GM21390 (cell line): ENCODE measurements at regions not wholly inside any gene's neighbourhood (a gene's known extent, or its start where the extent isn't known, plus 50 kb on each side); places are given as distances from the start of the nearest gene placed in this dataset.

Experiments
- ATAC-seq: cut with Tn5 transposase; IDR thresholded peaks from one replicate; pipeline ENCODE4 v1.9.1; 2021; ENCODE audit not compliant: unreplicated experiment

DNA sequence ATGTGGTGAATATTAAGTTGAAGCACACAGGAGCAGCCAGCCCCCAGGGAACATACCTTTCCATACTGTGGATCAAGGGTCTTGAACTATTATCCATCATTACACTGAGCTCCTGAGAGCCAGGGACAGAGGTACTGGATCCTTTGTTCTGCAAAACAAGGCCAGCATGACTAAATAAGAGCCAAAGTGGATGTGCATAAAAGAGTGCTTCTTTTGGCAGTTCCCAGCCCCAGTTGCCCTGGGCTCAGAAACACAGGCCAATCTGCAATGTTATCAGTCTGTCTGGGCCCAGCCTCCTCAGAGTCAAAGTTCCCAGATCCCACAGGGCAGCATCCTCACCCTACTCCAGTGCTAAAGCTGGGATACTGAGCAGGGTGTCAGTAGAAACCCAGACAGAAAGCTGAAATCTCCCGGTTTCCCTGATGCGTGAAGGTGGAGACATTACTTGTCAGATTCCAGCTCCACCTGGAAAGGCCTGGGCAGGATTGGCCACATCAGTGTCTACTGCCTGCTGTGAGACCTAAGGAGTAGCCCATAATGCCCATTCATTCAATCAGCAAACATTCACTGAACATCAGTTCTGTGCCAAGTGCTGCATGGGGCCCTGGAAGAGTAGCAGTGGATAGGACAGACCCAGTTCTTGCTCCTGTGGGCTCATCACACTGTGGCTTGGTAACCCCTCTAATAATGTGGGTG lies 342.7 kb downstream of the CXCL12 start:
- ATAC-seq: no peak

DNA sequence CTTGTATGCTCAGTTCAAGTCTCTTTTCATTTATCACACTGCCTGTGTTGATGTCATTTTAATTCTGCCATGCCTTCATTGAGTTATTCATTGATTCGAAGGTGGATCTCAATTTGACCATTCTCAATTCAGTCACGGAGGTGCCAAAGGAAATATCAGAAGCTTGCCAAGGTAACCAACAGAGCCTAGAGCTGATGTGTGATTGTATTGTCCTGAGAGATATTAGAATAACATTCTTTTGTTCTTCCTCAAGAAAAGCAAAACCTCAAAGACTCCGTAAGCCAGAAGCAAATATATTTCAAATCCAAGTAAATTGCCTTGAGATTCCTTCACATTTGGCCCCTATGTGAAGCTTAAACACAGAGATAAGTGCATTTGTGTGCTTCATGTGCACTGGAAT lies 345.3 kb downstream of the CXCL12 start:
- no peak for ATAC-seq

DNA sequence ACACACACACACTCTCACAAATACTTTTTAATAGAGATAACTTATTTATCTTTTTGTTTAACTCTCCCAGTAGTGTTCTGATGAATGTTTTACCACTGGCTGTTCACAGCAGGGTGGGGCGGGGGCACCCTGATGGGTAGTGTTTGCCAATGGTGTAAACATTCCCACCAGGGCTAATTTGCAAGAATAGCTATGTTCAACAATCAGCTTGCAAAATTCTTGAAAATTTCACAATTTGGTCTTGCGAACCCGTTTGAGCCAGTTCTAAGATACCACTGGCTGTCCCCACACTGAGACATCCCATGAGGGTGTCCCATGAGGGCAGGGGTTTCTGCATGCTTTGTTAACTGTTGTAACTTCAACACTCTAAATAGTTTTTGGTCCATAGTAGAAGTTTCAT lies 348.5 kb downstream of the CXCL12 start:
- ATAC-seq: no peak

DNA sequence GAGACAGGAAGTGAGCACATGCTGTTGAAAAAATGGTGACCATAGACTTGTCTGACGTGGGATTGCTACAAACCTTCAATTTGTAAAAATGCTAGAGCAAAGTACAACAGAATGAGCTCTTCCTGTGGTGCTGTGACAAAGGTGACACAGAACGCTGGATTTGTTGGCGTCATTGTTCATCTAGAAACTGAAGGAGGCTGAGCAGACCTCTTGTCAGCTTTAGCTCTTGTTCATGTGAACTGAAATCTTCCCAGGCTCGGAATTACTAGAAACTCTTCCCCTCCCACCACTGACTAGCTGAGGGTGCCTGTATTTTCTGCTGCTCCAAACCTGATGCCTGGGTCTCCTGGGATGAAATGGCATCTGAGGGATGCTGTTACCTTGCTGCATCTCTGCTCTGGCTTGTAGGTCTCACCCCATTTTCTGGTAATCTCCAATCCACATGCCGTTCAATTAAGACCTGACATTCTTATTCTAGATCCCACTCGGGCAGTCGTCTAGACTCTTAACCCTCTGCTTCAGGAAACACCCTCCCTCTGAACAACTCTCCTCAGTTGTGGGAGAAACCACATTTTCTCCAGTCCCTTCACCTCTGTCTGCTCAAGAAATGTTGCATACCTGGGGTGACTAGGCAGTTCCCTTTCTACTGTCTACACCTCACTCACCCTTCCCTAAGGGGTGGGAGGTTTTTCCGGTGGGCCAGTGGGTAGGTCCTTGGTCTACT lies 349.3 kb downstream of the CXCL12 start:
- no peak for ATAC-seq

DNA sequence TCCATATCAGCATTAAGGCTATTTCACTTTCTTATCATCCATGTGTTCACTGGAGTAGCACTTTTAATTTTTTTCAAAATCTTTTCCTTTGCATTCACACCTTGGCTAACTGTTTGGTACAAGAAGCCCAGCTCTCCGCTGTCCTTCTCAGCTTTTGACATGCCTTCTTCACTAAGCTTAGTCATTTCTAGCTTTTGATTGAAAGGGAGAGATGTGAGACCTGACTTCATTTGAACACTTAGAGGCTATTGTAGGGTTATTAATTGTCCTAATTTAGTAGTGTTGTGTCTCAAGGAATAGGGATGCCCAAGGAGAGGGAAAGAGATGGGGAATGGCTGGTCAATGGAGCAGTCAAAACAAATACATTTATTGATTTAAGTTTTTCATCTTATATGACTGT lies 350.0 kb downstream of the CXCL12 start:
- ATAC-seq: no peak

DNA sequence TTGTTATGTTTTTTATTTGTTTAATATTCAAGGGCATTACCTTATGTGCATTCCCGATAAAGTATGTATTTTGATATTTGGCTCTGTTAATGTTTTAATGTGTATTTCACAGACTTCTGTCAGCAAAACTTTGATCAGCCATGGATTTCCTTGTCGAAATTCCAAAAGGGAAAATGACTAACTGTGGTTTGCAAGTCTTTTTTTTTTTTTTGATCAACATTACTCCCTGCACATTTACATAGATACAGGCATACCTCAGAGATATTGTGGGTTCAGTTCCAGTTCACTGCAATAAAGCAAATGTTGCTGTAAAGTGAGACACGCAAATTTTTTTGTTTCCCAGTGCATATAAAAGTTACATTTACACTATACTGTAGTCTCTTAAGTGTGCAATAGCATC lies 351.9 kb downstream of the CXCL12 start:
- no peak for ATAC-seq

DNA sequence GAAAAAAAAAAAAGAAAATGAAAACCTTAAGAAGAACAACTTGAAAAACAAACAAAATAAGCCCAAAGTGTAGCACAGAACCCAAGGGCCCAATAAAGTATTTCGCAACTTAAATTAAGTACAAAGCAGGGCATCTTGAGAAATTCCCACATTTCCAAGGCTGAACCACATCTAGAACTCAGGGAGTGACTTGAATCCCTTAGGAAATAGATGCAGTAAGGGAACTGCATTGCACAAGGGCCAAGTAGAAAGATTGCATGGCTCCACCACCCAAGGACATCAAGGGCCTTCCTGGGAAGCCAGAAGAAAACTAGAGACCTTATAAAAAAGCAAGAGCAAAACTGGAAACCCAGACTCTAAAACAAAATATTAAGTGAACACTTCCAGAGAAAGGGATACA lies 352.7 kb downstream of the CXCL12 start:
- ATAC-seq: no peak

DNA sequence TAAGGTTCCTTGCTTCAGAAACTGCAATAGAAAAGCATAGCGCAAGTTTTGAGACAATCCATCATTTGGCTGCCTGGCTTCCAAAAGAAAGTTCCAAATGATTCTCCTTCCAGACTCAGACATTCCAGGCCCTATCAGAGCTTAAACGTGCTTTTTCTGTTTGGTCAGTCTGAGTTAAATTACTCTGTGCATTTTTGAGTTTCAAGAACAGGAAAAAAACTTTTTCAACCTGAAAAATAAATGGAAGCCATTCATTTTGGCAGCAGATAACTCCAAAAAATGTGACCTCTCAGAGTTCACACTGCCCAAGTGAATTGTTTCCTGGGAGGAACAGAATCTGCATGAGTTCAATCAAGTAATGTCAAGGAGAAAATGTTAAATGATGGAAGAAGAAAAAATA lies 354.2 kb downstream of the CXCL12 start:
- no peak for ATAC-seq

DNA sequence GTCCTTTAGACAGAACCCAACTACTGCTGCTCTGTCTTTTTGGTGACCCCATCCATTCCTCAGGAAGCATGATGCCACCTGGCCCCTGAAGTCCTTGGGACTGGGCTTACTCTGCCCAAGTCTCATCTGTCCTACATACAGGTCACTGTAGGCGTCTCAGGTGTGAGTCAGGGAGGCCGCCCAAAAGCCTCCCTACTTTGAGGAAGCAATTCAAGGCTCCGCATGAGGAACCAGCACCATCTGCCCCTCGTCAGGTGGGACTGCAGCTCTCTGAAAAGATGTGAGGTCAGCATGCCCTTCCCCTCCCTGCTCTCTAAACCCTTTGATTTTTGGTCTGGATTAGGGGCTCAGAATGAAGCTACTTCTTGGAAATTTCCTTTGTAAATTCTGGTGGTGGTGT lies 354.8 kb downstream of the CXCL12 start:
- peak; percentile 86 for ATAC-seq

DNA sequence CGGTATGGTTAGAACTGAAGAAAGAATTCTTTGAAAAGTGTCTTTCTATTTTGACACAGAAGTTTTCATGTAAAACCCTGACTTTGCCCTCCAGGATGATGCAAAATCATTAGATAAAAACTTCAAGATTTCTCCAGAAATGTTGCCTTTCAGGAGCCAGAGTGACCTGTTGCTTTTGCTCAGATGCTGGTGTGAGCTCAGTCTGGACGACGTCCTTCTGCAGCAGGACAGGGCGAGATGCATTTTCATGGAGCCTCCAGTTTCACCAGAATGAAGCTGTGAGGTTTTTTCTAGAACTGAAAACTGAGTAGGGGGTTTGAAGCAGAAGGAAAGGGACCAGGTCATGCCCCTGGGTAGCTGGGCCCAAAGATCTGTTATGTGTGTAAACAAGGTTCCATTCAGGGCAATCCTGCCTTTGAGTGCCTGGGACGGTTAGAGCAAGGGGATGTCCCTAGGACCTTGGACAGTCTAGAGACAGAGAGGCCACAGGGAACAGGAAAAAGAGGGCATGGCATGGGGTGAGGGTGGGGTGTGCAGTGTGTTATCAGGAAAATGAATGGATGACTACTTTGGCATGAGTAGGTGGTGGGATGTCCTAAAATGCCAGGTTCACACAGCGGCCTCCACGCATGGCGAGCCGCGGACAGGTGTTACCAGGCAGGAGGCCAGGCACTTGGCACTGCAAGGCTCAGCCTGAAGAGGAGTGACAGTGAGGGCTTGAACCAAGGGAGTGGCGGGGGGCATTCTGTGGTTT lies 356.3 kb downstream of the CXCL12 start:
- ATAC-seq: no peak

DNA sequence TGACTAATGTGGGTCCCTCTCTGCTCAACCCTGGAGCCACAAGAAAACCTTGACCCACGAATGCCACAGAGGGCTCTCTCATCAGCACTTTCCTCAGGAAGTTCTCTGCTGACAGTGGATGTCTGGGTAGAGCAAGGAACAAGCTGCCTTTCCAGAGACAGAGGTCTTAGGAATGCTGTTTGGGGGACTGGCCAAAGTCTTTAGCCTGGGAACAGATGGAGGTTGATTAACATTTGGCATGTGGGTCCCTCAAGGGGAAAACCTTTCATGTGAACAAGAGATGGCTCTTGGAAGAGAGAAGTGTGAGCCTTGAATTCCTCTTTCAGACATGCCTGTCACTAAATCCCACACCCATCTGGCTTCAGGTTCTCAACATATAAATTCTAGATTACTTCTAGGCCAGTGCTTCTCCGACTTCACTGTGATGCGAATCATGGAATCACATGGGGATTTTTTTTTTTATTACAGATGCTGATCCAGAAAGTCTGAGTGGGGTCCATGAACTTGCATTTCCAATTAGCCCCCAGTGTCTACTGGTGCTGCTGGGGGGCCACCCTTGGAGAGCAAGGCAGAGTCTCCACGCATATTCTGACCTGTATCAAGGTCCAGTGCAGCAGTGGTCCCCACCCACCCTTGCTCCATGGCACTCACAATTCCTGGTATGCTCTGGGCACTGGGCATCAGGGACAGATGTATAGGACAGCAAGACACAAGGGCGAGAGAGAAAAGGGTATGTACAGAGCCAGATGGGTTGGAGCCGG lies 360.4 kb downstream of the CXCL12 start:
- ATAC-seq: no peak

DNA sequence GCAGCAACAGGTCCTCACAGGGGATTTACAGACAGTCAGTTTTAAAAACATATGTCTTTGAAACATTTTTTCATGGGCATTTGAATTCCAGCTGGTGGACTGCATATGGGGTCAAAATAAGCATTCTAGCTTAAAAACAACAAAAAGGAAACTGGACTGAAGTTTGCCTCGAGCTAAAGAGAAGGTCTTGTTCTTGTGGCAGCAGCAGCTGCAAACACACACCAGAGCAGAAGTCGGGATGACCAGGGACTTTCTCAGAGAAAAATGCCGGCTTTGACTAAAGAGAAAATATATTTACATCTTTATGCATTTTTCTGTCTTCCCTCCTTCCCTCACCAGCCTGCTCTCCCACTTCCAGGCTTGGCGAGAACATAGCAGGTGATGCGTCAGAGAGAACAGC lies 361.4 kb downstream of the CXCL12 start:
- no peak for ATAC-seq

DNA sequence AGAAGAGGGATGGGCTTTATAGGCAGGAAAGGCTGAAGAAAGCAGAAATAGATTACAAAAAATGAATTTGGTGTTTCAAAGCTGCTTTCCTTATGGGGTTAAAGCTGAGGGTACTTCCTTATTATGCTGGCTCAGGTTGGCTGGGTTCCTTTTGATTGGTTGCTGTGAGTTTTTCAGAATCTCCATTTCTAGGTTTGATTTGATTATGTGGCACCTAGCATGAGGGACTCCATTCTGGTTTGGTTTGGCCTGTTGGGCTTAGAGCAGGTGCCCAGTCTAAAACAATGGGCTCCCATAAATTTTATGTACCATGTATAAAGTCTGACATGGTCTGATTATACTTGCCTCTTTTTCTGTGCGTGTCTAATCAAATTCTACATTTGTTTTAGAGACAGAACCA lies 362.7 kb downstream of the CXCL12 start:
- no peak for ATAC-seq

DNA sequence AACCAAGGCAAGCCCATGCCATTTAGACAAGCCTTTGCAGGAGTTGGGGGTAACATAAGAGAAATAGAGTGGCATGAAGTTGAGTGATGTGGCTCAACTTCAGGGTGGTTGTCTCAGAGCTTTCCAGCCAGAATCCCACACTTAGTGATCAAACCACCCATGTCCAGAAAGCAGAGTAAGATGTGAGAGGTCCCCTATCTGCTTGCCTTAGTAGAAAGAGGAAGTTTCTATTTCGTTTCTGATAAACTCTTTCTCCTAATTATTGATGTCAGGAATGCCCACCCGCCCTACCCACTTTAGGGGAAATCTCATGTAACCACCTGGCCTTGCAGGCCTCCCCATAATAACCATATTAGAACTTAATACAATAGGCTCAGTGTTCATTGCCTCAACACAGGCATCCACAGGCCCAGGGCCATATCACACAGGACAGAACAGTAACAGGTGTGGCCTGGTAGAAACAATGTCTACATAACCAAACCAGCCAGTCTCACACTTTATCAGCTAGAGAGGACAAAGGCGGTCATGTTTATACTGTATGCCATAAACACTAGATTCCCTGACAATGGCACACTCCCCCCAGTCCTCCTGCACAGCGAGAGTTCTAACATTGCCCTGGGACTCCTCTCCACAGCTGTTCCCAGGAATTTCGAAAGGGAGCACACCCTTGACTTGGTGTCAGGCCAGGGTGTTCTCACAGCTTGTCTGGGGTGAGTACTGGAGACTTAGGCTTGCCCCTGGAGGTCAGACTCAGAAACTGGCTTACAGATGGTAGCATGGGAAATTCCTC lies 364.4 kb downstream of the CXCL12 start:
- ATAC-seq: peak; percentile 47

DNA sequence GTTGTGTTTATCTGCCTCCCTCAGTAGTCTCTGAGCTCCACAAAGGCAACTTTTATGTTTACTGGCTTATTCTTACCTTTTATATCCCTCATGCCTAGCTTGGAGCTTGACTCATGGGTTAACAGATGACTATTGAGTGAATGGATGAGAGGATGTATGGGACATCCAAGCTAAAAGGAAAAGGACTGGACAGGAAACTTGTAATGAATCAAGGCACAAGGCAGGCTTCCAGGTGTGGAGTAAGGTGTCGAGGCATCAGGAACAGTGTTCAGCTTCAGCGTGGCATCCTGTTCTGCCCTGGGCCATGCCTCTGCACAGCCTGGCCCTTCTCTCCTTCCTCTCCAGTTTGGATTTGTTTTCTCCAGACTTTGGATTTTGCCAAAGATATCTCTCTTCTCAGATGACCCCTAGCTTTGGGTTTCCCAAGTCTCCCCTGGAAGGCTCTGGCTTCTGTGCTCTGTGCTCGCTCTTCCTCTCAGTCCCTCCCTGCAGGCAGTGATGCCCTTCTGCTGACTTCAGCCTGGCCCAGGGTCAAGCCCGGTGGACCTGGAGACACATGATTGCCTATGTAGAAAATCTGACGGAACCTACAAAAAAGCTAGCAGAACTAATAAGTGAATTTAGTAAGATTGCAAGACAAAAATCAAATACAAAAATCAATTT lies 367.3 kb downstream of the CXCL12 start:
- ATAC-seq: no peak

DNA sequence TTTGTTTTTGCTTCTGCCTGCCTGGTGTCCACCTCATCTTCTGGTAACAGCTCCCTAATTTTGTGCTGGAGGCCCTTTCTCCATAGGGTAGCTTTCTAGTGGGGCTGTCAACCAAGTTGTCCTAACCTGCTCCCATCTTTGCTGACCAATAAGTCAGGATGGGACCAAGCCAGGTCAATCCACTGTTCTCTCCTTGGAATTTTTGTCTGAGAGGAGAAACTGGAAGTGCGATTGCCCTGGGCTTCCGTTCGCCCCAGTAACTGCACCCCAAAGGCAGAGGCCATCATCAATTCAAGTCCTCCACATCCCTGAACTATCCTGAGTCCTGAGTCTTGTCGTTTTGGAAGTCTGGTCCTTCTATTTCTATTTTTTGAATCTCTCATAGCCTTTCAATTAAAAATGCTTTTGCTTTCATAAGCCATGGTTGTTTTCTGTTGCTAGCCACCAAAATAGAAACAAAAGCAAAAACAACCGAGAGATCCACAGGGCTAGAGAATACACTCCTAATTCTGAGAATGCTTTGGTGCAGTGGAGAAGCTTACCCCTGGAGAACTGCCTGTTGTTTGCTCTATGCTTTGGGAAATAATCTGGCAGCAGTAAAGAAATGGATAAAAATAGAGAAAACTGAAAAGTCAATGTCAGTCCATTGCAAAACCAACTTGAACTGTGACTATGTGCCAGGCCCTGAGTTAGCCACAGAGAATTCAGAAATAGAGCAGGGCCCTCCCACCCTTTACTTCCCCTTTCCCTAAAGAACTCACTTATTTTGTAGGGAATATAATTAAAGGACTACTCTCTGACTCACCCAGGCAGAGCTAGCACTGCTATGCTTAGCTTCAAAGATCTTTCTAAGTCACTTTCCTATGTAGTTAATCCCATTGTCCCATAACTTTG lies 368.1 kb downstream of the CXCL12 start:
- no peak for ATAC-seq

DNA sequence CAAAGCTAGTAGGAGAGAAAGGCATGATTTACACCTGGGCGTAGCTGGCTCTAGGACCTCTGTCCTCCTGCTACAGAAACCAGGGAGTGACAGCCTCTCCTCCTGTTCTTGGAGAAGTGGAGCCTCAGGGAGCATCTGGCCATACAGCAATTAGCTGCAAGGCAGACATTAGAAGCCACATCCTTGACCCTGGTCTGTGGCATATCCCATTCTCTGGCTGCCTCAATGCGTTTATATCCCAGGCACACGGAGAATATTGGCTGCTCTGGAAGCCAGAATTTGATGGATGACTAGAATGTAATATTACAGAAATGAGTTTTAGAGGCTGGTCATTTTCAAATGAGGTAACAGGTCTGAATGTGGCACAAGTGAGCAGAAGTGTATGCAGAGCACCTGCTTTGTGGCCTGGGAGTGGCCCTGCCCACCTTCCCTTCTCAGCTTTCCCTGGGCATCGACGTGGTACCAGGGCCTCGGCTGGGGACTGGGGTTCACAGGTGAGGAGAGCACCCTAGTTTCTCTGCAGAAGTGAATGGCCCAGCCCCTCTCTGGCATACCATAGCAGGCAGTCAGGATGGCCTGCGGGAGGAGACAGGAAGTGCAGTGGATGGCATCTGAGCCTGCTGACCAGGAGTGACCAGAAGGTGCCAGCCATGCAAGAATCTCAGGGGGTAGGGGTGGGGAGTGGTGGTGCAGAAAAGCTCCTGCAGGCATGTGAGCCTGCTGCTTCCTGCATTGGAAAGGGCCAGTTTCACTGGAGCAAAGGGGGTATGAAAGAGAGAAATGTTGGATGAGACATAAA lies 367.2 kb upstream of the ZNF32 start:
- no peak for ATAC-seq

DNA sequence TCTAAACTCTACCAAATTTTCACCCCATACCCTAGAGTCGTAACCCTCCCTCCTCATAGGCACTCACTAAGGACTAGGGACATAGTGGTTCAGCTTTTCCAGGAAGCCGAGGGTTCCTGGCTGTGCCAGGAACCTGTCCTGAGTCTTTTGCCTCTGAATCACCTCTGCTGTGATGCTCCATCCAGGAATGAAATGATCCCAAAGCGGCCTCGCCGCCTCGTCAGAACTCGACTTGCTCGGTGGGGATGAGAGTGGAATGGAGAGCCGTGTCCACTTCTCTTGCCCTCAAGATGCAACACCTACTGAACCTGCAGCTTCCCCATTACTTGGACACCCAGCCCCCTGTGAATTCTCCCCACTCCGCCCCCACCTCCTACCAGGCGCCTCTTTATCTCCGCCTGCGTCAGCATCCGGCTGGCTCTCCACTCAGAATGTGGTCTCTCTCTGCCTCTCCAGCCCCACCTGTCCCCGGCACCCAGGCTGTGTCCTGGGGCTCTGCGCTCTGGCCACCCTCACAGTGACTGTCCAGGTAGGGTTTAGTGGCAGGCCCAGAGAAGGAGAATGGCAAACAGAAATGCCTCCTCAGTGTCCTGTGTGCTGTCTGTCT lies 366.1 kb upstream of the ZNF32 start:
- no peak for ATAC-seq
